Spleen (tissue), 11 donors: ENCODE measurements at regions not wholly inside any gene's neighbourhood (a gene's known extent, or its start where the extent isn't known, plus 50 kb on each side); places are given as distances from the start of the nearest gene placed in this dataset.
A peak's percentile ranks its signal among the peaks of the same experiment; 100 is the strongest.

Experiments used
- DNase-seq: peaks from one replicate; pipeline ENCODE4 v3.0.0-alpha.2; 2020
- H3K27ac ChIP-seq, 8 donors: fragments of 200-600 bp; sonication (generic) in 7 of 8; 1 replicate in 4 of 8; 2 replicates in 4 of 8; pipeline versions ENCODE4 v1.5.0 to v1.8.0; 2016 to 2021; ENCODE audit warnings: inconsistent platforms in 4 of 8, mild to moderate bottlenecking in 4 of 8, moderate library complexity in 1 of 8
- H3K27me3 ChIP-seq, 7 donors: fragments of 200-600 bp; sonication (generic) in 6 of 7; replicated peaks in 1 of 7; 1 replicate in 4 of 7; 2 replicates in 3 of 7; pipeline versions ENCODE4 v1.5.0 to v1.8.0; 2016 to 2021; ENCODE audit warnings: inconsistent platforms in 3 of 7, mild to moderate bottlenecking in 1 of 7
- H3K36me3 ChIP-seq, 6 donors: fragments of 200-600 bp; sonication (generic) in 5 of 6; 1 replicate in 4 of 6; 2 replicates in 2 of 6; pipeline versions ENCODE4 v1.5.0 to v1.8.0; 2016 to 2021; ENCODE audit warnings: inconsistent platforms in 2 of 6
- H3K4me1 ChIP-seq, 6 donors: fragments of 200-600 bp; sonication (generic) in 5 of 6; 1 replicate in 3 of 6; 2 replicates in 3 of 6; pipeline versions ENCODE4 v1.5.0 to v1.8.0; 2016 to 2021; ENCODE audit warnings: inconsistent platforms in 3 of 6
- H3K4me3 ChIP-seq, 8 donors: fragments of 200-600 bp; sonication (generic) in 7 of 8; 1 replicate in 4 of 8; 2 replicates in 4 of 8; pipeline versions ENCODE4 v1.5.0 to v1.8.0; 2016 to 2021; ENCODE audit warnings: inconsistent platforms in 4 of 8, mild to moderate bottlenecking in 4 of 8, moderate library complexity in 2 of 8
- H3K9me3 ChIP-seq, 8 donors: fragments of 200-600 bp; sonication (generic) in 7 of 8; 1 replicate in 4 of 8; 2 replicates in 4 of 8; pipeline versions ENCODE4 v1.5.0 to v1.8.0; 2016 to 2021; ENCODE audit warnings: inconsistent platforms in 4 of 8
- POLR2A ChIP-seq, 3 donors: fragments of 450-650 bp; IDR thresholded peaks; one replicate each; pipeline ENCODE4 v1.5.1; 2017; ENCODE audit warnings: antibody characterized with exemption in 3 of 3, mild to moderate bottlenecking in 1 of 3
- POLR2AphosphoS5 ChIP-seq, 3 donors: sonication (generic); formaldehyde crosslinking; IDR thresholded peaks; one replicate each; pipeline ENCODE4 v1.5.1; 2017; ENCODE audit warnings: antibody characterized with exemption in 3 of 3
- WGBS, 5 donors: extraction: QIAGEN DNeasy Blood & Tissue Kit in 3 of 5; methylation state at CpG; one replicate each; pipeline versions ENCODE4 v1.1.5 to v1.1.7; 2013 to 2018; 5-methylcytosine and 5-hydroxymethylcytosine counted together
- intact Hi-C: fragments of 100-400 bp; cut with DNase I; formaldehyde crosslinking; loops from one replicate; pipeline ENCODE4 v1.15.0; 2023; ENCODE audit warnings: low total_unique reads
- TF ChIP-seq, protein P1 (sequence below), 11 experiments: fragments of 200-600 bp in 7 of 11; fragments of 450-650 bp in 4 of 11; sonication (generic) in 4 of 11; IDR thresholded peaks in 8 of 11; conservative IDR thresholded peaks in 3 of 11; 1 replicate in 7 of 11; 2 replicates in 4 of 11; pipeline versions ENCODE4 v1.4.0 to v1.8.0; 2016 to 2021; ENCODE audit warnings: antibody characterized with exemption in 11 of 11, inconsistent platforms in 4 of 11, mild to moderate bottlenecking in 1 of 11
- donor health status: healthy with polysubstance abuse.
- donor health status: DM: no; HTN: no; CAD: no; lungs with moderate emphysema.
- donor health status: DM: no; HTN: no; CAD: no.
- donor health status: Bipolar disorder and iron deficiency.
- donor health status: healthy.
- donor health status: DM: no; HTN: no; CAD: no.
- donor health status: DM: yes; HTN: yes; CAD: no.

GRCh38 chr9:1870915-1871314 is 144.2 kb upstream of the SMARCA2 start:
- Histone ChIP-seq H3K9me3 (no peaks in the 10 kb centered on the region), H3K4me1 (peaks cover 0 to 3% (median 0%) of the 10 kb centered on the region in 6 donors), H3K27me3 (no peaks in the 10 kb centered on the region), H3K4me3 (no peak overlapping the region), H3K36me3 (no peaks in the 10 kb centered on the region), H3K27ac (no peak overlapping the region)
- intact Hi-C loops = no loop called here
- DNase-seq = no peak
- TF ChIP-seq POLR2A (IDR thresholded peaks at IDR 0.05) (no peak), POLR2AphosphoS5 (IDR thresholded peaks at IDR 0.05) (no peak)
- TF ChIP-seq, protein P1, sequence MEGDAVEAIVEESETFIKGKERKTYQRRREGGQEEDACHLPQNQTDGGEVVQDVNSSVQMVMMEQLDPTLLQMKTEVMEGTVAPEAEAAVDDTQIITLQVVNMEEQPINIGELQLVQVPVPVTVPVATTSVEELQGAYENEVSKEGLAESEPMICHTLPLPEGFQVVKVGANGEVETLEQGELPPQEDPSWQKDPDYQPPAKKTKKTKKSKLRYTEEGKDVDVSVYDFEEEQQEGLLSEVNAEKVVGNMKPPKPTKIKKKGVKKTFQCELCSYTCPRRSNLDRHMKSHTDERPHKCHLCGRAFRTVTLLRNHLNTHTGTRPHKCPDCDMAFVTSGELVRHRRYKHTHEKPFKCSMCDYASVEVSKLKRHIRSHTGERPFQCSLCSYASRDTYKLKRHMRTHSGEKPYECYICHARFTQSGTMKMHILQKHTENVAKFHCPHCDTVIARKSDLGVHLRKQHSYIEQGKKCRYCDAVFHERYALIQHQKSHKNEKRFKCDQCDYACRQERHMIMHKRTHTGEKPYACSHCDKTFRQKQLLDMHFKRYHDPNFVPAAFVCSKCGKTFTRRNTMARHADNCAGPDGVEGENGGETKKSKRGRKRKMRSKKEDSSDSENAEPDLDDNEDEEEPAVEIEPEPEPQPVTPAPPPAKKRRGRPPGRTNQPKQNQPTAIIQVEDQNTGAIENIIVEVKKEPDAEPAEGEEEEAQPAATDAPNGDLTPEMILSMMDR (IDR thresholded peaks at IDR 0.05 in 8 of 11, conservative IDR thresholded peaks at IDR 0.05 in 3 of 11) = no peak
- 77 to 95% (median 87%) methylated on average over 2 of the region's 2 CpGs for WGBS, 5 donors

- no peaks in the 10 kb centered on the region for H3K9me3 ChIP-seq
- H3K4me1 ChIP-seq = peaks cover 0 to 6% (median 0%) of the 10 kb centered on the region in 6 donors
- intact Hi-C loops = no loop called here
- H3K27ac ChIP-seq = no peak overlapping the region
- TF ChIP-seq POLR2A (IDR thresholded peaks at IDR 0.05) (no peak), POLR2AphosphoS5 (IDR thresholded peaks at IDR 0.05) (no peak)
- TF ChIP-seq, protein P1 (IDR thresholded peaks at IDR 0.05 in 8 of 11, conservative IDR thresholded peaks at IDR 0.05 in 3 of 11) = no peak
- H3K4me3 ChIP-seq = no peak overlapping the region
- DNase-seq = no peak
- no peaks in the 10 kb centered on the region for H3K36me3 ChIP-seq
- no peaks in the 10 kb centered on the region for H3K27me3 ChIP-seq
- WGBS, 5 donors = 54 to 69% (median 60%) methylated on average over 8 of the region's 8 CpGs
Measured at GRCh38 chr9:1871626-1872419, 143.3 kb upstream of the SMARCA2 start.

- Histone ChIP-seq H3K27me3 (no peaks in the 10 kb centered on the region), H3K4me3 (no peak overlapping the region), H3K9me3 (no peaks in the 10 kb centered on the region), H3K4me1 (peaks cover 0 to 6% (median 0%) of the 10 kb centered on the region in 6 donors), H3K36me3 (no peaks in the 10 kb centered on the region), H3K27ac (no peak overlapping the region)
- no peak for DNase-seq
- intact Hi-C loops = no loop called here
- TF ChIP-seq, protein P1 (IDR thresholded peaks at IDR 0.05 in 8 of 11, conservative IDR thresholded peaks at IDR 0.05 in 3 of 11) = no peak
- TF ChIP-seq POLR2AphosphoS5 (IDR thresholded peaks at IDR 0.05) (no peak), POLR2A (IDR thresholded peaks at IDR 0.05) (no peak)
- 74 to 88% (median 78%) methylated on average over 8 of the region's 8 CpGs for WGBS, 5 donors
Measured at GRCh38 chr9:1875251-1875851, 139.8 kb upstream of the SMARCA2 start.

- intact Hi-C loops = no loop called here
- H3K27ac ChIP-seq = no peak overlapping the region
- H3K4me1 ChIP-seq = peaks cover 0 to 6% (median 0%) of the 10 kb centered on the region in 6 donors
- no peaks in the 10 kb centered on the region for H3K36me3 ChIP-seq
- no peaks in the 10 kb centered on the region for H3K27me3 ChIP-seq
- WGBS, 5 donors = 45 to 57% (median 50%) methylated on average over 5 of the region's 5 CpGs
- TF ChIP-seq, protein P1 (IDR thresholded peaks at IDR 0.05 in 8 of 11, conservative IDR thresholded peaks at IDR 0.05 in 3 of 11) = no peak
- TF ChIP-seq POLR2AphosphoS5 (IDR thresholded peaks at IDR 0.05) (no peak), POLR2A (IDR thresholded peaks at IDR 0.05) (no peak)
- no peaks in the 10 kb centered on the region for H3K9me3 ChIP-seq
- no peak overlapping the region for H3K4me3 ChIP-seq
- peak; percentile 72 for DNase-seq
Measured at GRCh38 chr9:1875921-1876448, 139.2 kb upstream of the SMARCA2 start.
